Suprapubic skin (tissue), 4 donors: ENCODE measurements at regions not wholly inside any gene's neighbourhood (a gene's known extent, or its start where the extent isn't known, plus 50 kb on each side); places are given as distances from the start of the nearest gene placed in this dataset.

Experiments
- DNase-seq, 2 donors: peaks; one replicate each; pipeline ENCODE4 v3.0.0-alpha.2; 2019; ENCODE audit warnings: low spot score in 2 of 2
- H3K27ac ChIP-seq: fragments of 200-600 bp; sonication (generic); one replicate; pipeline ENCODE4 v1.5.1; 2019
- H3K27me3 ChIP-seq: fragments of 200-600 bp; sonication (generic); one replicate; pipeline ENCODE4 v1.5.1; 2019
- H3K36me3 ChIP-seq: fragments of 200-600 bp; sonication (generic); one replicate; pipeline ENCODE4 v1.5.1; 2019
- H3K4me1 ChIP-seq: fragments of 200-600 bp; sonication (generic); one replicate; pipeline ENCODE4 v1.5.1; 2019
- H3K4me3 ChIP-seq: fragments of 200-600 bp; sonication (generic); one replicate; pipeline ENCODE4 v1.5.1; 2019; ENCODE audit warnings: mild to moderate bottlenecking
- H3K9me3 ChIP-seq: fragments of 200-600 bp; sonication (generic); one replicate; pipeline ENCODE4 v1.5.1; 2019
- EP300 ChIP-seq: sonication (generic); formaldehyde crosslinking; IDR thresholded peaks from one replicate; pipeline ENCODE4 v1.6.1; 2017; ENCODE audit warnings: antibody characterized with exemption
- POLR2A ChIP-seq, 2 donors: fragments of 450-650 bp; IDR thresholded peaks; one replicate each; pipeline ENCODE4 v1.6.1; 2017; ENCODE audit warnings: antibody characterized with exemption in 2 of 2, mild to moderate bottlenecking in 2 of 2, moderate library complexity in 2 of 2
- POLR2AphosphoS5 ChIP-seq, 3 donors: sonication (generic); formaldehyde crosslinking; IDR thresholded peaks; one replicate each; pipeline ENCODE4 v1.6.1; 2017; ENCODE audit warnings: antibody characterized with exemption in 3 of 3
- WGBS: methylation state at CpG from one replicate; pipeline ENCODE4 v1.1.5; 2018; 5-methylcytosine and 5-hydroxymethylcytosine counted together
- TF ChIP-seq, protein P1 (sequence below), 2 donors: fragments of 200-600 bp in 1 of 2; fragments of 450-650 bp in 1 of 2; sonication (generic) in 1 of 2; IDR thresholded peaks; one replicate each; pipeline ENCODE4 v1.5.1; 2016 to 2019; ENCODE audit warnings: antibody characterized with exemption in 2 of 2, mild to moderate bottlenecking in 1 of 2, moderate library complexity in 1 of 2

- no peaks in the 10 kb centered on the region for H3K9me3 ChIP-seq
- no peak for TF ChIP-seq POLR2A (IDR thresholded peaks at IDR 0.05)
- no peak for TF ChIP-seq POLR2AphosphoS5 (IDR thresholded peaks at IDR 0.05)
- TF ChIP-seq EP300, result no peak
- TF ChIP-seq, protein P1, sequence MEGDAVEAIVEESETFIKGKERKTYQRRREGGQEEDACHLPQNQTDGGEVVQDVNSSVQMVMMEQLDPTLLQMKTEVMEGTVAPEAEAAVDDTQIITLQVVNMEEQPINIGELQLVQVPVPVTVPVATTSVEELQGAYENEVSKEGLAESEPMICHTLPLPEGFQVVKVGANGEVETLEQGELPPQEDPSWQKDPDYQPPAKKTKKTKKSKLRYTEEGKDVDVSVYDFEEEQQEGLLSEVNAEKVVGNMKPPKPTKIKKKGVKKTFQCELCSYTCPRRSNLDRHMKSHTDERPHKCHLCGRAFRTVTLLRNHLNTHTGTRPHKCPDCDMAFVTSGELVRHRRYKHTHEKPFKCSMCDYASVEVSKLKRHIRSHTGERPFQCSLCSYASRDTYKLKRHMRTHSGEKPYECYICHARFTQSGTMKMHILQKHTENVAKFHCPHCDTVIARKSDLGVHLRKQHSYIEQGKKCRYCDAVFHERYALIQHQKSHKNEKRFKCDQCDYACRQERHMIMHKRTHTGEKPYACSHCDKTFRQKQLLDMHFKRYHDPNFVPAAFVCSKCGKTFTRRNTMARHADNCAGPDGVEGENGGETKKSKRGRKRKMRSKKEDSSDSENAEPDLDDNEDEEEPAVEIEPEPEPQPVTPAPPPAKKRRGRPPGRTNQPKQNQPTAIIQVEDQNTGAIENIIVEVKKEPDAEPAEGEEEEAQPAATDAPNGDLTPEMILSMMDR (IDR thresholded peaks at IDR 0.05), result no peak
- 78% methylated on average over 1 of the region's 1 CpG for whole genome bisulfite sequencing
Measured at GRCh38 chr2:5524551-5524950, 167.6 kb upstream of the SOX11 start.

DNA sequence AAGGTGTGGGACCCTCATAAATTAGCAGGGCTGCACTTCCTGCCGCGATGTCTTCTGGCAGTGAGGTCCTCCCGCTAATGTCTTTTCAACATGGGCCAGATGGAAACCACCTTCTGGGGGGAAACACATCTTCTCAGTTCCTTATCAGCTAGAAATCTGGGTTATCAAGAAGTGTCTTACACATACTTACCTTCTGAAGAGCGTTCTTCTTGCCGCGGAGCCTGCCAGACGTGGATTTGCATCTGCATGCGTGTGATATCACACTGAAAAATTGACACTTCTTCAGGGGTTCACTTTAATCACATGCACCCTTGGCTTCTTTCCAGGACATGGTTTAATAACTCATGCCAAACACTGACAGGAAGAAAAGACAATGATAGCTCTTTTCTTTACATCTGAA is 163.5 kb upstream of the SOX11 start:
- Histone ChIP-seq H3K27ac (no peak overlapping the region), H3K4me1 (no peaks in the 10 kb centered on the region), H3K27me3 (peaks cover 4% of the 10 kb centered on the region), H3K9me3 (no peaks in the 10 kb centered on the region), H3K4me3 (no peak overlapping the region), H3K36me3 (no peaks in the 10 kb centered on the region)
- TF ChIP-seq POLR2A (IDR thresholded peaks at IDR 0.05) (no peak), POLR2AphosphoS5 (IDR thresholded peaks at IDR 0.05) (no peak), EP300 (no peak)
- TF ChIP-seq, protein P1 (IDR thresholded peaks at IDR 0.05), result no peak
- WGBS, result 36% methylated on average over 8 of the region's 8 CpGs
- DNase-seq, result no peak

More at GRCh38 chr2:5524551-5524950, 167.6 kb upstream of the SOX11 start:
- DNase-seq, result no peak
- Histone ChIP-seq H3K27me3 (peaks cover 4% of the 10 kb centered on the region), H3K27ac (no peak overlapping the region), H3K4me1 (no peaks in the 10 kb centered on the region), H3K36me3 (no peaks in the 10 kb centered on the region), H3K4me3 (no peak overlapping the region)

GRCh38 chr2:5530011-5530696 is 162.0 kb upstream of the SOX11 start:
- no peak overlapping the region for H3K27ac ChIP-seq
- H3K27me3 ChIP-seq, result peaks cover 4% of the 10 kb centered on the region
- no peak overlapping the region for H3K4me3 ChIP-seq
- no peaks in the 10 kb centered on the region for H3K4me1 ChIP-seq
- no peaks in the 10 kb centered on the region for H3K36me3 ChIP-seq
- no peaks in the 10 kb centered on the region for H3K9me3 ChIP-seq
- 71% methylated on average over 11 of the region's 11 CpGs for WGBS
- DNase-seq, result no peak
- TF ChIP-seq, protein P1 (IDR thresholded peaks at IDR 0.05), result no peak
- TF ChIP-seq EP300 (no peak), POLR2A (IDR thresholded peaks at IDR 0.05) (no peak), POLR2AphosphoS5 (IDR thresholded peaks at IDR 0.05) (no peak)

DNA sequence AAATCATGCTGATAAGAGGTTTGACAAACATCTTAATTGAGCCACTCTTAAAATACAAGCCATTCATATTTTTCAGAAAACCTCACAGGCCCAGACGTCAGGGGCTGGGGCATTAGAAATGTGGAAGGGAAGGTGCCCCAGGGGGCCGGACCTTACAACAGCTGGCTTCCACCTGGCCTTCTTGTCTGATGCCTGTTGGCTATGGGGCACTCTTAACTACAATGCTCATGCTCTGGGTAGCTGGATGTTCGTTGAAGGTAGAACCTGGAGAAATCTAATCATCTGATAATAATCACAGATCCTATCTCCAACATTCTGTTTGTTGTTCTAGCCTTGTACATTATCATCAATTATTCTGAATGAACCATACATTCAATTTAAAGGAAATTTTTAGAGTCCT is 156.9 kb upstream of the SOX11 start:
- no peaks in the 10 kb centered on the region for H3K36me3 ChIP-seq
- H3K27me3 ChIP-seq, result peaks cover 2% of the 10 kb centered on the region
- no peak overlapping the region for H3K27ac ChIP-seq
- H3K9me3 ChIP-seq, result no peaks in the 10 kb centered on the region
- no peaks in the 10 kb centered on the region for H3K4me1 ChIP-seq
- no peak overlapping the region for H3K4me3 ChIP-seq
- TF ChIP-seq POLR2A (IDR thresholded peaks at IDR 0.05) (no peak), EP300 (no peak), POLR2AphosphoS5 (IDR thresholded peaks at IDR 0.05) (no peak)
- TF ChIP-seq, protein P1 (IDR thresholded peaks at IDR 0.05), result no peak
- no peak for DNase-seq
- 51% methylated on average over 3 of the region's 3 CpGs for WGBS

DNA sequence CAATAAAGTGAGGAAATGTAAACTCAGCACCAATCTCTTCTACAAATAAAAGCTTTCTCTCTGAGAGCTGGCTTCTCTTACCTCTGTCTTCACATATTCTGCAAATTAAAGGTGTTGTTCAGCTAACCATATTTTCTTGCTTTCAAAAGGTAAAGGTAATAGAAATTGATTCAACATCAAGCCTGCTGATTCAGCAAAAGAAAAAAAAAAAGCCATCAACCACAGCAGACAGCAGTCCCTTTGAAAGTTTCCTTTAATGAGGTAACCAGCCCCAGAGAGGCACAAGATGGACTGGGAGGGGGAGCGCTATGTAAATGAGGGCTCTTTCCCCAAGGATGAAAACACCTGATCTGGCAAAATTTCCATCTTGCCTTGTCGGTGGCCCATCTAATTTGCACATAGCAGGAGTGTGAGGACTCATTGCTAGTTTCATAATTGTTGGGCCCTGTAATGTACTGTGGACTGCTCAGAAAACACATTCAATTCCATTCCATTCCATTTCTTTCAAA is 154.9 kb upstream of the SOX11 start:
- TF ChIP-seq, protein P1 (IDR thresholded peaks at IDR 0.05), result no peak
- TF ChIP-seq POLR2A (IDR thresholded peaks at IDR 0.05) (no peak), POLR2AphosphoS5 (IDR thresholded peaks at IDR 0.05) (no peak), EP300 (no peak)
- Histone ChIP-seq H3K27me3 (peaks cover 2% of the 10 kb centered on the region), H3K9me3 (no peaks in the 10 kb centered on the region), H3K4me3 (no peak overlapping the region), H3K36me3 (no peaks in the 10 kb centered on the region), H3K4me1 (no peaks in the 10 kb centered on the region), H3K27ac (no peak overlapping the region)
- DNase-seq, result no peak
- 76% methylated on average over 2 of the region's 2 CpGs for WGBS
